ENCODE measurements at regions not wholly inside any gene's neighbourhood (a gene's known extent, or its start where the extent isn't known, plus 50 kb on each side); places are given as distances from the start of the nearest gene placed in this dataset.

- H3K9me3 ChIP-seq (ENCODE audit: control insufficient read depth, low read depth, low read length) = no peaks in the 10 kb centered on the region
- no peak overlapping the region for H3K4me3 ChIP-seq (ENCODE audit: control insufficient read depth in 2 of 3, extremely low read depth in 1 of 3, insufficient read depth in 2 of 3, low read depth in 1 of 3, low read length in 3 of 3)
- dilution Hi-C loops (cut with MboI; ENCODE audit: extremely low pct_ligation_motif_present, low sequenced_read_pairs) = no loop called here
- H4K20me1 ChIP-seq (ENCODE audit: control insufficient read depth, extremely low read depth, insufficient read depth, low read length) = no peaks in the 10 kb centered on the region
- H3K27ac ChIP-seq (ENCODE audit: control insufficient read depth, insufficient read depth, low read length) = no peak overlapping the region
- no peaks in the 10 kb centered on the region for H3K27me3 ChIP-seq (ENCODE audit: control insufficient read depth, extremely low read depth, insufficient read depth, low read length)
- no peaks in the 10 kb centered on the region for H3K9me1 ChIP-seq (ENCODE audit: control insufficient read depth, extremely low read depth, insufficient read depth, low read length)
- no peak for DNase-seq (ENCODE audit: low read depth, low spot score)
- TF ChIP-seq EZH2 (IDR thresholded peaks at IDR 0.05; ENCODE audit: low read length) = no peak
- no peak for TF ChIP-seq CTCF (optimal IDR thresholded peaks at IDR 0.05 in 1 of 3, IDR thresholded peaks at IDR 0.05 in 1 of 3, conservative IDR thresholded peaks at IDR 0.05 in 1 of 3; ENCODE audit: extremely low read depth in 1 of 3, insufficient read depth in 2 of 3, low read length in 3 of 3)
- H3K79me2 ChIP-seq (ENCODE audit: control insufficient read depth, insufficient read depth, low read length) = no peaks in the 10 kb centered on the region
- no peak overlapping the region for H3K9ac ChIP-seq (ENCODE audit: control insufficient read depth, extremely low read depth, insufficient read depth, low read length)
- H3K36me3 ChIP-seq (ENCODE audit: control insufficient read depth in 2 of 2, extremely low read depth in 1 of 2, insufficient read depth in 2 of 2, low read length in 2 of 2) = no peaks in the 10 kb centered on the region
- H3K4me2 ChIP-seq (ENCODE audit: control insufficient read depth, extremely low read depth, insufficient read depth, low read depth, low read length) = no peak overlapping the region
- H3K4me1 ChIP-seq (ENCODE audit: control insufficient read depth, extremely low read depth, insufficient read depth, low read length) = peaks cover 15% of the 10 kb centered on the region
- FAIRE-seq = no peak
- H2AFZ ChIP-seq (ENCODE audit: control insufficient read depth, low read length) = no peak overlapping the region
Measured at GRCh38 chr17:28247671-28248555, 71.1 kb upstream of the TMEM97 start.

GRCh38 chr17:28249706-28250105, 69.3 kb upstream of the TMEM97 start:
- dilution Hi-C loops (cut with MboI; ENCODE audit: extremely low pct_ligation_motif_present, low sequenced_read_pairs) = no loop called here
- Histone ChIP-seq H3K9ac (ENCODE audit: control insufficient read depth, extremely low read depth, insufficient read depth, low read length) (no peak overlapping the region), H3K9me1 (ENCODE audit: control insufficient read depth, extremely low read depth, insufficient read depth, low read length) (no peaks in the 10 kb centered on the region), H3K4me3 (ENCODE audit: control insufficient read depth in 2 of 3, extremely low read depth in 1 of 3, insufficient read depth in 2 of 3, low read depth in 1 of 3, low read length in 3 of 3) (no peak overlapping the region), H3K36me3 (ENCODE audit: control insufficient read depth in 2 of 2, extremely low read depth in 1 of 2, insufficient read depth in 2 of 2, low read length in 2 of 2) (no peaks in the 10 kb centered on the region), H2AFZ (ENCODE audit: control insufficient read depth, low read length) (no peak overlapping the region), H3K27me3 (ENCODE audit: control insufficient read depth, extremely low read depth, insufficient read depth, low read length) (no peaks in the 10 kb centered on the region), H3K79me2 (ENCODE audit: control insufficient read depth, insufficient read depth, low read length) (no peaks in the 10 kb centered on the region), H4K20me1 (ENCODE audit: control insufficient read depth, extremely low read depth, insufficient read depth, low read length) (no peaks in the 10 kb centered on the region), H3K9me3 (ENCODE audit: control insufficient read depth, low read depth, low read length) (no peaks in the 10 kb centered on the region), H3K4me1 (ENCODE audit: control insufficient read depth, extremely low read depth, insufficient read depth, low read length) (peaks cover 15% of the 10 kb centered on the region), H3K27ac (ENCODE audit: control insufficient read depth, insufficient read depth, low read length) (no peak overlapping the region), H3K4me2 (ENCODE audit: control insufficient read depth, extremely low read depth, insufficient read depth, low read depth, low read length) (no peak overlapping the region)
- no peak for TF ChIP-seq EZH2 (IDR thresholded peaks at IDR 0.05; ENCODE audit: low read length)
- TF ChIP-seq CTCF (optimal IDR thresholded peaks at IDR 0.05 in 1 of 3, IDR thresholded peaks at IDR 0.05 in 1 of 3, conservative IDR thresholded peaks at IDR 0.05 in 1 of 3; ENCODE audit: extremely low read depth in 1 of 3, insufficient read depth in 2 of 3, low read length in 3 of 3) = no peak
- FAIRE-seq = no peak
- DNase-seq (ENCODE audit: low read depth, low spot score) = no peak
